ENCODE measurements at regions not wholly inside any gene's neighbourhood (a gene's known extent, or its start where the extent isn't known, plus 50 kb on each side); places are given as distances from the start of the nearest gene placed in this dataset.

GRCh38 chr7:142460402-142461117, 202.7 kb upstream of the PRSS58 start:
- TF ChIP-seq EZH2 (IDR thresholded peaks at IDR 0.05; ENCODE audit: borderline replicate concordance, low read depth, low read length, poor library complexity, severe bottlenecking) = no peak
- no peak for TF ChIP-seq CTCF (conservative IDR thresholded peaks at IDR 0.05; ENCODE audit: low read depth, low read length)

GRCh38 chr7:142459551-142459963, 201.7 kb upstream of the PRSS58 start:
- ChIA-PET POLR2A (ENCODE audit: low non-redundant PET) (no interaction called here), CTCF (interaction anchor here (0.6 to 1.4 kb wide), 5 partner anchors 17 to 75 kb away, joined by 3 to 5 read pairs (median 3); no protein-coding TSS in a partner anchor)
- no peaks in the 10 kb centered on the region for H3K9me3 ChIP-seq (ENCODE audit: low read depth, low read length, poor library complexity, severe bottlenecking)
- peak; percentile 71 for DNase-seq (ENCODE audit: low spot score)
- H3K4me3 ChIP-seq (ENCODE audit: low read depth, low read length, poor library complexity, severe bottlenecking) = no peak overlapping the region
- no peak for TF ChIP-seq EZH2 (IDR thresholded peaks at IDR 0.05; ENCODE audit: borderline replicate concordance, low read depth, low read length, poor library complexity, severe bottlenecking)
- peak; percentile 79 for TF ChIP-seq CTCF (conservative IDR thresholded peaks at IDR 0.05; ENCODE audit: low read depth, low read length)
- H3K4me1 ChIP-seq (ENCODE audit: insufficient read depth, low read length, poor library complexity, severe bottlenecking) = no peaks in the 10 kb centered on the region
- no TSS peak for BruUV-seq (replicated peaks)
- H3K27ac ChIP-seq (ENCODE audit: low read depth, low read length, poor library complexity, severe bottlenecking) = no peak overlapping the region
- intact Hi-C loops (cut with micrococcal nuclease; ENCODE audit: unreplicated experiment) = no loop called here
- peaks cover 18% of the 10 kb centered on the region for H3K27me3 ChIP-seq (replicated peaks; ENCODE audit: insufficient read depth, low read depth, low read length, poor library complexity)
- no peaks in the 10 kb centered on the region for H3K36me3 ChIP-seq (ENCODE audit: insufficient read depth, low read length, poor library complexity, severe bottlenecking)

More at GRCh38 chr7:142460402-142461117, 202.7 kb upstream of the PRSS58 start:
- Histone ChIP-seq H3K4me3 (ENCODE audit: low read depth, low read length, poor library complexity, severe bottlenecking) (no peak overlapping the region), H3K27ac (ENCODE audit: low read depth, low read length, poor library complexity, severe bottlenecking) (no peak overlapping the region), H3K9me3 (ENCODE audit: low read depth, low read length, poor library complexity, severe bottlenecking) (no peaks in the 10 kb centered on the region), H3K36me3 (ENCODE audit: insufficient read depth, low read length, poor library complexity, severe bottlenecking) (no peaks in the 10 kb centered on the region), H3K27me3 (replicated peaks; ENCODE audit: insufficient read depth, low read depth, low read length, poor library complexity) (peaks cover 18% of the 10 kb centered on the region), H3K4me1 (ENCODE audit: insufficient read depth, low read length, poor library complexity, severe bottlenecking) (no peaks in the 10 kb centered on the region)
- ChIA-PET CTCF (interaction anchor here (1.4 kb wide), 1 partner anchor 37 kb away, joined by 3 read pairs; no protein-coding TSS in a partner anchor), POLR2A (ENCODE audit: low non-redundant PET) (no interaction called here)
- BruUV-seq (replicated peaks) = no TSS peak
- intact Hi-C loops (cut with micrococcal nuclease; ENCODE audit: unreplicated experiment) = no loop called here
- DNase-seq (ENCODE audit: low spot score) = no peak

DNA sequence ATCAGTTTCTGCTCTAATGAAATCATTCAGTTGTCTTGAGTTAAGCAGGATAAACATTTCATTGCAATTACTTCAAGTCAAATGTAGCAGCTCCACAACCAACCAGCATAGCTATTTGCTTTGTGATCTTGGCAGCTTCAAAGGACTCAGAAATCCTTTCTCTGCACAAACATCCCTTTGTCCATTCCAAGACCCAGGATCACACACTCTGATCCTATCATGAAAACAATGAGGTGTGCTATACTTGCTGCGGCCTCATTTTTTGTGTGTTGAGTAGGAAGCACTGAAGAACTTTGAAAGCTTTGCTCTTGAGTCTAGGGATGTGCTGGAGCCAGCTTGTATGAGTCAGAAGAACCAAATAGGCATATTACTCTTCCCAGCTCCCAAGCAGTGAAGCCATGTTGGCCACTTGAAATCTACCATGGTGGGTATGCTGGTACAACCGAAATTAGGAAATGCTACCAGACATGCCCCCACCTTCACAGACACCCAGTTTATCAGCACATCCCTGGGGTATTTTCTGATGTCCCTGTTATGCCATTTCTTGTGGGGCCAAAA, 199.4 kb upstream of the PRSS58 start:
- no peaks in the 10 kb centered on the region for H3K36me3 ChIP-seq (ENCODE audit: insufficient read depth, low read length, poor library complexity, severe bottlenecking)
- CTCF ChIA-PET = no interaction called here
- H3K4me3 ChIP-seq (ENCODE audit: low read depth, low read length, poor library complexity, severe bottlenecking) = no peak overlapping the region
- no peaks in the 10 kb centered on the region for H3K4me1 ChIP-seq (ENCODE audit: insufficient read depth, low read length, poor library complexity, severe bottlenecking)
- no peak for TF ChIP-seq EZH2 (IDR thresholded peaks at IDR 0.05; ENCODE audit: borderline replicate concordance, low read depth, low read length, poor library complexity, severe bottlenecking)
- no peak for TF ChIP-seq CTCF (conservative IDR thresholded peaks at IDR 0.05; ENCODE audit: low read depth, low read length)
- peaks cover 18% of the 10 kb centered on the region for H3K27me3 ChIP-seq (replicated peaks; ENCODE audit: insufficient read depth, low read depth, low read length, poor library complexity)
- no peak for DNase-seq (ENCODE audit: low spot score)
- BruUV-seq (replicated peaks) = no TSS peak
- intact Hi-C loops (cut with micrococcal nuclease; ENCODE audit: unreplicated experiment) = no loop called here
- H3K27ac ChIP-seq (ENCODE audit: low read depth, low read length, poor library complexity, severe bottlenecking) = no peak overlapping the region
- POLR2A ChIA-PET (ENCODE audit: low non-redundant PET) = no interaction called here
- no peaks in the 10 kb centered on the region for H3K9me3 ChIP-seq (ENCODE audit: low read depth, low read length, poor library complexity, severe bottlenecking)
